ENCODE measurements at regions not wholly inside any gene's neighbourhood (a gene's known extent, or its start where the extent isn't known, plus 50 kb on each side); places are given as distances from the start of the nearest gene placed in this dataset.
A peak's percentile ranks its signal among the peaks of the same experiment; 100 is the strongest.
"Not testable (repeated sequence)": the region's sequence is repeated elsewhere in the genome, so short reads cannot be mapped to it uniquely, and the experiment has no call there.

DNA sequence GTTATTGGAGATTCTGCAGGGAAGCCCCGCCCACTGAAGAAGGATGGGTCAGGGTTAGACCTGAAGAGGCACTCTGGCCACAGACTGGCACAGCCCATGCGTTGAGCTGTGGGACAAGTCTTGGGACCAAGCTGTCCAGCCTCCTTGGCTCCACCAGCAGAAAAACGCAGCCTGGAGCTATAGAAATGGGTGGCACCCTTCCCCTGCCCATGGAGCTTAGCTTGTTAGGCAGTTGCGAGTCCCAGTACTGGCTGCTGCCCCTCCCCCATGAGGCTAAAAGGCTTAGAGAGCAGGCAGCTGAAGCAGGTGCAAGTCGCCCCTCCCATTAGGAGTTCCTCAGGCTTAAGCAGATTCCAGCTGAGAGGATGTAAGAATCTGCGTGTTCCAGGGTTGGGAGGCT, 1124.0 kb upstream of the TMEM132C start:
- DNase-seq (ENCODE audit: low spot score), result no peak

DNA sequence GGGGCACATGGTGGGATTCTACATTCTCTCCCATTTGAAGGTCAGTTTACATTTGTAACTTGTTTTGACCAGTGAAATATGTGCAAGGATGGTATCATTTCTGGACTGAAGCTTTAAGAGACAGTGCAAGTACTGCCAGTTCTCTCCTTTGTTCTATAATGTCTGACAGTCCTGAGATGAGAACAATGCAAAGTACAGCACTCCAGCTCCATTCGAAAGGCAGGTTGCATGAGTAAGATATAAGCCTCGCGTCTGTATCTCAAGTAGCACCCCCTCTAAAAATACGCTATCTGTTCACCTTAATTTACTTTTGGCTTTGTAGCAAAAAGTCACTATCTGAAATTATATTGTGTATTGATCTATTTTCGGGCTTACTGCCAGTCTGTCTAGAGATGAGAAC, 1122.2 kb upstream of the TMEM132C start:
- no peak for DNase-seq (ENCODE audit: low spot score)

DNA sequence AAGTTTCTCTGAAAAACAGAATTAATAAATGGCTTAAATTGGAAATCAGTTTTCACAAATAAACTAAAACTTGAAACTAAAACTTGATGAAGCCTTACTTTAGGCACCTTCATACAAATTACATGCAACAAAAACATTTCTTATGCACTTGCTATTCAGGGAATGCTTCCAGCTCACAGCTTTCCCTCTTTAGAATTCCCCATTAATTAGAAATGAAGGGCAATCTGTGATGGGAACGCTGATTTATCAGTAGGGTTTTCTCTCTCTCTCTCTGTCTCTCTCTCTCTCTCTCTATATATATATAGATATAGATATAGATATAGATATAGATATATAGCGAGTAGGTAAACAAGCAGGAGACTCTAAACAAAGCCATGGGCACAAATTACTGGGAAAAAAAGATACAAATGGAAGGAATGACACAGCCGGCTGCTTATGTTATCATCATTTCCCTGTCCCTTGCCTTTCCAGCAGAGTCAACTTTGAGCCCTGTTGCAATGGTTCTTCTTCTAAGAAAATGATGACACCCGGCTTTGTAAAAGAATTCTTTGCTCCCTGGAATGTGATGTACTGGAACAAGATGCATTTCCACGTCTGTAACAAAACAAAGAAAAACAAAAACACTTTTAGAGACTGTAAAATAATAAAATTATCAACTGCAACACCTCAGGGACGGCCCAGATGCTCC, 1121.6 kb upstream of the TMEM132C start:
- DNase-seq (ENCODE audit: low spot score), result no peak

DNA sequence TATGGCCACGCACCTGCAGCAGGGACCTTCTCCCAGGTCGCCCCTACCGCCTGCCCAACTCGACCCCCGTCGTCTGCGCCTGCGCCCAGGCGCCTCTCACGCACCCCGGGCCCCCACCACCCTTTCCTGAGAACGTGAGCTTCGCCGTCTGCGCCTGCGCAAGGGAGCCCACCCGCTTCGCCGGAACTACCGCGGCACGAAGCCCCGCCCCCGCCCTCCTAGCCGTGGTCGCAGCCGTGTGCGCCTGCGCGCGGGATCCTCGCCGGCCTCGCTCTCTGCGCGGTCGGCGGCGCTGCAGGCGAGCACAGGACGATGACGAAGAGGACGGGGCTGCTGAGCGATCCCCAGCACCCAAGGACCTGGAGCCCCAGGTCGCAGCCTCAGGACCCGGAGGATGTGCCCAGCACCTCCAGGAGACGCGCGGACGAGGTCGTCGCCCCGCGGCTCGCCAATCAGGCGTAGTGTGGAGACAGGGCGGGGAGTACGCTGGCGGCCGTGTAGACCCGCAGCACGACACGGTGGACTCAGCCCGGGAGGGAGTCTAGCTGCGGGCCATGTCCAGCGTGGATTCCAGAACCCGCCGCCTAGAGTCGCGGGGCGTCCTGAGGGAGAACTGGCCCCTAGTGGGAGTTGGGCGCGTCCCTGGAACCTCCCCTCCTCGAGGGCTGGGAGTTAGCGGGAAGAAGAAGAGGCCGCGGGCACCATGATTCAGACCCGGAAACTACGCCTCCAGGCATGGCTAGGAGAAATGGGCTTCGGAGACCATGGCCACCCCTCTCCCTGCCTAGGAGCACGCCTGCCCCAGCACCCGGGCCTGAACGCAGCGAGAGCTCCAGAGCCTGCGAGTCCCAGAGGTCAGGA, 1120.8 kb upstream of the TMEM132C start:
- DNase-seq (ENCODE audit: low spot score), result peak; percentile 68

DNA sequence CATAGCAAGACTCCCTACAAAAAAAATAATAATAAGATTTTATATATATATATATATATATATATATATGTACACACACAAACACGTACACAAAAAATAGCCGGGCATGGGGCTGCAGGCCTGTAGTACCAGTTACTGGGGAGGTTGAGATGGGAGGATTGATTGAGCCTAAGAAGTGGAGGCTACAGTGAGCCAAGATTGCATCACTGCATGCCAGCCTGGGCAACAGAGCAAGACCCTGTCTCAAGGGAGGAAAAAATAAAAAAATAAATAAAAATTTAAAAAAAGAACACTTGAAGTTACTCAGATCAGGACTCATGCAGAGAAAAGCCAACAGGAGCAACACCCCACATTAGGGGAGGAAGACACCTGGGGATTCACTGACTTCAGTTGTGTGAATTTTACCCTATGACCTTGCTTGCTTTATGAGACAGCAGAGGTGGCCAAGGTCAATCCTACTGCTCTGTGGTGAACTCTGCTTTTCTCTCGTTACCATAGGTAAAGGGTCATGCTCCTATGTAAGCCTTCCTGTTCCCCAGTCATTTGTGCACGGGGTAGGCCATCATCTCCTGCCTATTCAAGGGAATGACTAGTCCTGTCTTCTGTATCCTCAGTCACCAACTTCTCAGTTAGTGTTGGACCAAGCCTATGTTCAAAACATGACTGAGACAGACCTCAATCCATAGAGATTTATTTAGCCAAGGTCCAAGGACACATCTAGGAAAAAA, 1119.8 kb upstream of the TMEM132C start:
- no peak for DNase-seq (ENCODE audit: low spot score)

DNA sequence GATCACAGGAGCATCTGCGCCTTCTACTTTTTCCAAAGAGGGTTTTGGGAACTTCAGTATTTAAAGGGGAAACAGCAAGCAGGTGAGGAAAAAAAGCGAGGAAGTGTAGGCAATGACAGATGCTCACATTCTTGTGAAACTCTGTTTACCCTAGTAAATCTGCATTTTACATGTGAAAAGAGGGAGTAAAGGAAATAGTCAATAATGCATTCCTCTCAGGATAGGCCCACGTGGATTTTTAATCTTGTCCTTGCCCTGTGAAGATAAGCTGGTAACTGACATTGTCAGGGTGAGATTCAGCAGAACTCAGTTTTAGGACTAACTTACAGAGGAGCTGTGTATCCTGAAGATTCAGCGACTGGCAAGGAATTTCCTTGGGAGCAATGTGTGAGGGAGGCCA, 1119.2 kb upstream of the TMEM132C start:
- no peak for DNase-seq (ENCODE audit: low spot score)

DNA sequence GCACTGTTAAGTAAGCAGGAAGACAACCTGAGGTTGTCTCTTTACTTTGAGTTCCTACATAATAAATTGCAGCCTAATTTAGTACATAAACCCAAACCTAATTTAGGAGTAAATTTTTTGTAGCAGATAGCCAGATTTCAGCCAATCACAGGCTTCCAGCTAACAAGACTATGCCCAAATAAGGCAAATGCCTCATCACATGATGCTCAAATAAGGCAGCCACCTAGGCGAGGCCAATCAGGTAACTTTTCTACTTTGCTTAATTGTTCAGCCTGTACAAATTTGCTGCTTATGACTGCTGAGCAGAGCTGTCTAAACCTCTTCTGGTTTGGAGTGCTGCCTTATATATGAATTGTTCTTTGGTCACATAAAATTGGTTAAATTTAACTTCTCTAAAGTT, 1118.7 kb upstream of the TMEM132C start:
- no peak for DNase-seq (ENCODE audit: low spot score)

DNA sequence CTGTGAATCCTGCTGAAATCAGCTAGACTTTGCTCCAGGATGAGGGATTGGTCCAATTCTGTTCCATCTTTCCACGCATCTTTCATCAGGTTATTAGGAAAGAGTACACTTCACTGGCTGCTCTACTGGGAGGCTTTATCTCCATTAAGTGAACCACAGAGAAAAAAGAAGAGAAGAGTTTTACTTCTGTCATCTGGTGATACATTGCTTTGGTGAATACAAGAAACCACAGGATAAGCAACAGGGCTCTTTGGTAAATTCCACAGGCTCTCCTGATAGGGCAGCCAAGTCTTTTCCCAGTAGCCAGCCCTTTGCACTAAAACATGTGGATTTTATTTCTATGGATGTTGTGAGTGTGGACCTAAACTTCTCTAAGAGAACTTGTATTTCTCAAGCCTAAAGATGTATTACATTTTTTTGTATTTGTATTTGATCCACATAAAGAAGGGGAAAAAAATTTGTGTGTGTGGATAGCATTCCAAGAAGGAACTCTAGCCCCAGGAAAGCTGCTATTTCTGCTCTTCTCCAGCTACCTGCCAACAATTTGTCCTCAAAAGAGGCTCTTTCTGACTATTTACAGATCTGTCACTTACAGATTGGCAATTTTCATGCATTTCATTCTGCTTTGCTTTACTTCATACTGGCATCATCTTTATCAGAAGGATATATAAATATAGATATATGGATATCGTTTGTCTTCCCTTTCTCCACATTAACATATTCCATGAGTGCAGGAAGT, 1117.6 kb upstream of the TMEM132C start:
- no peak for DNase-seq (ENCODE audit: low spot score)

DNA sequence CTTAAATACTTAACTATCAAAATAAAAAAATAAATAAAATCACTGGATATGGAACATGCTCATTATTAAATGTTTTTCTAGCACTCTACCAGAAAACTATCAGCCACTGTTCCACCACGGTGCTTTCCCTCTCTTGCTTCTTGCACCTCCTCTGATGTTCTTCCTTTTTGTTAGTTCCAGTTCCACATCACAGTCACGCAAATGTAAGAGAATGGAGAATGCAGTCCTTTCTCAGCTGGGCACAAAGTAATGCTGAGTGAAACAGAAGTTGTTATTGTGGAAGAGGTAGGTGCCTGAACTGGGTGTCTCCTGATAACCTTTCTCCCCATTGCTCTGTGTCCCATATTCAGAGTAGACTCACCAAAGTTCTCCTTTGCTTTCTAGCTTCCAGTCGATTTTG, 1116.9 kb upstream of the TMEM132C start:
- DNase-seq (ENCODE audit: low spot score), result no peak

DNA sequence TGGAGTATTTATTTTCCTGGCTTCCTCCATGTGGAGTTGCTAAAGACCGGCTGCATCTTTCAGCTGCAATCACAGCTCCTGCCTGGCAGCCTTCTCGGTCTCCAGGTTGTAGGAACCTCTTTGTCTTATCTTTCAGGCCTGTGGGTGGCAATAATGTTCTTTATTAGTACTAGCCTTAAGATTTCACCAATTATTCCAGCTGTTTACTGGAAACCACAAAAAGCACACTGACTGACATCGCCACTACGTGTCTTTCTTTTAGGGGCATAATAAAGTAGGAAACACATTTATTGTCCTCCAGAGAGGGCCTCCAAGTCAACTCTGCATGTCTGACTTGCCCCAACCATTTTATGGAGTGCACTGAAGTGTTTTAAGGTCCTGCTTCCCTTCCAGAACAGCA, 1116.5 kb upstream of the TMEM132C start:
- no peak for DNase-seq (ENCODE audit: low spot score)

DNA sequence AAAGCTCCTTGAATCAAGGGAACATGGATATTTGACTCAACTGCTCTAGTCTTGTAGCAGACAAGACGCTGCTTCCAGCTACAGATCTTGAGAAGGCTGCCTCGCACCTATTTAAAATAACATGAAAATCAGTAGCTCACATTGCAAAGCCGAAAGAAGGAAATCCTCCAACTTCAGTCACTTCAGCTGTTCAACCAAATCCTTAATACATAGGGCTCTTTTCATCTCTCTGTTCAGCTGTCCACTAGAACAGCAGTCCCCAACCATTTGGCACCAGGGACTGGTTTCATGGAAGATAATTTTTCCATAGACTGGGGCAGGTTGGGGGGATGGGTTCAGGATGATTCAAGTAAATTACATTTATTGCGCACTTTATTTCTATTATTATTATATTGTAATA, 1116.0 kb upstream of the TMEM132C start:
- DNase-seq (ENCODE audit: low spot score), result no peak

DNA sequence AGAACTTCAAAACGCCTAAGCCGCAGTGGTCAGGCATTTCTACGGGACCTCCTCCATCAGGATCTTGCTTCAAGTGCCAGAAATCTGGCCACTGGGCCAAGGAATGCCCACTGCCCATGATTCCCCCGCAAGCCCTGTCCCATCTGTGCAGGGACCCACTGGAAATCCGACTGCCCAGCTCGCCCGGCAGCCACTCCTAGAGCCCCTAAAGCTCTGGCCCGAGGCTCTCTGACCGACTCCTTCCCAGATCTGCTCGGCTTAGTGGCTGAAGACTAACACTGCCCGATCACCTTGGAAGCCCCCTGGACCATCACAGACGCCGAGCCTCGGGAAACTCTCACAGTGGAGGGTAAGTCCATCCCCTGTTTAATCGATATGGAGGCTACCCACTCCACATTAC, 1113.0 kb upstream of the TMEM132C start:
- DNase-seq (ENCODE audit: low spot score), result no peak

DNA sequence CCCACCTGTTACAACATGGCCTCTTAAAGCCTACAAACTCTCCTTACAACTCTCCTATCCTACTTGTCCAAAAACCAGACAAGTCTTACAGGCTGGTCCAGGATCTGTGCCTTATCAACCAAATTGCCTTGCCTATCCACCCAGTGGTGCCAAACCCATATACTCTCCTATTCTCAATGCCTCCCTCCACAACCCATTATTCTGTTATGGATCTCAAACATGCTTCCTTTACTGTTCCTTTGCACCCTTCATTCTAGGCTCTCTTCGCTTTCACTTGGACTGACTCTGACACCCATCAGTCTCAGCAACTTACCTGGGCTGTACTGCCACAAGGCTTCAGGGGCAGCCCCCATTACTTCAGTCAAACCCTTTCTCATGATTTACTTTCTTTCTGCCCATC, 1112.1 kb upstream of the TMEM132C start:
- not testable (repeated sequence) for DNase-seq (ENCODE audit: low spot score)

DNA sequence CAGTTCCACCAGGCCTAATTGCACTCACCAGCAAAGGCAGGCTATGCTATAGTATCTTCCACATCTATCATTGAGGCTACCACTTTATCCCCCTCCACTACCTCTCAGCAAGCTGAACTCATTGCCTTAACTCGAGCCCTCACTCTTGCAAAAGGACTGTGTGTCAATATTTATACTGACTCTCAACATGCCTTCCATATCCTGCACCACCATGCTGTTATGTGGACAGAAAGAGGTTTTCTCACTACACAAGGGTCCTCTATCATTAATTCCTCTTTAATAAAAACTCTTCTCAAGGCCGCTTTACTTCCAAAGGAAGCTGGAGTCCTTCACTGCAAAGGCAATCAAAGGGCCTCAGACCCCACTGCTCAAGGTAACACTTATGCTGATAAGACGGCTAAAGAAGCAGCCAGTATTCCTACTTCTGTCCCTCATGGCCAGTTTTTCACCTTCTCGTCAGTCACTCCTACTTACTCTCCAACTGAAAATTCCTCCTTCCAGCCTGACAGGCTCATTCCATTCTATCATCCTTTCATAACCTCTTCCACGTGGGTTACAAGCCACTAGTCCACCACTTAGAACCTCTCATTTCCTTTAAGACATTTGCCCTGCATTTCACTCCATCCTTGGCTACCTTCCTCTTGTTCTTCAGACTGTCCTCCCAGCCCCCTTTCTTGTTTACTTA, 1110.9 kb upstream of the TMEM132C start:
- DNase-seq (ENCODE audit: low spot score), result not testable (repeated sequence)

DNA sequence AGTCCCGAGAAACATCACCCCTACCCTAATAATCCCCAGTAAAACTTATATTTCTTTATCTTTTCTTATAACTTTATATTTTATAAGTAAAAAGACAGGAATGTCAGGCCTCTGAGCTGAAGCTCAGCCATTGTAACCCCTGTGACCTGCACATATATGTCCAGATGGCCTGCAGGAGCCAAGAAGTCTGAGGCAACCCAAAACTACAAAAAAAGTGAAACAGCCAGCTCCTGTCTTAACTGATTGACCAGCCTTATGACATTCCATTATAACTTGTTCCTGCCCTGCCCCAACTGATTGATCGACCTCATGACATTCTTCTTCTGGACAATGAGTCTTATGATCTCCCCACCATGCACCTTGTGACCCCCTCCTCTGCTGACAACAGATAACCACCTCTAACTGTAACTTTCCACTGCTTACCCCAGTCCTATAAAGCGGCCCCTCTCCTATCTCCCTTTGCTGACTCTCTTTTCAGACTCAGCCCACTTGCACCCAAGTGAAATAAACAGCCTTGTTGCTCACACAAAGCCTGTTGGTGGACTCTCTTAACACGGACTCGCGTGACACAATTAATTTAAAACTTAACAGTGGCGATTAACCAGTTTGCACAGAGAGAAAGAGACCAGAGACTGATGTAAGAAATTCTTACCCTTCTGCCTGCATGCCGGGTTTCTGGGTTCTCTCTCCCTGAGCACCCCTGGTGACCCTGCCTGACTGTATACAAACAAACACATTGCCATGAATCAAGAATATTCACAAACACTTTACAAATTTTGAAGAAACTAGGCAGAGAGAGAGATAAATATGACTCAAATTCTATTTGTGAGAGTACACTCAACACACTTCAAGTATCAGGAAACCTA, 1109.2 kb upstream of the TMEM132C start:
- DNase-seq (ENCODE audit: low spot score), result not testable (repeated sequence)

DNA sequence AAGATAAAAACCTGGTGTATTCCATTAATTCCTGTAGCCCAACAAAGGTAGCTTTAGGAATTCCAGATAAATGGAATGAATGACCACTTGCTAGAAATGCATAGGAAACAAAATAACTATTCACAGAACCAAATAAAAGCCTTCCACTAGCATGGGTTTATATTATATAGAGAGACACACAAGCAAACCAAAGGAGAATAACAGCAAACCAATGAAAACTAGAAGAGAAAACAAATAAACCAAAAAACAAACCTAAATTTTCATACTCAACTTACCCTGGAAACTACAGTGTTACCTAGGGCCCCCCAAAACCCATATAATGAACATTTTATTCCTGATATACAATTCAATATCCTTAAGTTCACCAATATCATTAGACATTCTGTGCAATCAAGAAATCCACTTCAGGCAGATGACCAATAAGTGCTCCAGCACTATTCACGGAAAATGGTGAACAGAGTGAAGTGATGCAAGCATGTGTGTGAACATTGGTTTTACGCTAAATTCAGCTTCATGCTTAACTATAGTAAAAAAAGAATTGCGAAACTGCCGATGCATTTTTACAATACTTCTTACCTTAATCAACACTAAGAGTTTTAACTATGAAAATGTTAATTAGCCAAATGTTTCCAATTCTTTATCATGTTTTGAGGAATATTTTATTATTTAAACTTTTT, 1108.4 kb upstream of the TMEM132C start:
- DNase-seq (ENCODE audit: low spot score), result no peak

DNA sequence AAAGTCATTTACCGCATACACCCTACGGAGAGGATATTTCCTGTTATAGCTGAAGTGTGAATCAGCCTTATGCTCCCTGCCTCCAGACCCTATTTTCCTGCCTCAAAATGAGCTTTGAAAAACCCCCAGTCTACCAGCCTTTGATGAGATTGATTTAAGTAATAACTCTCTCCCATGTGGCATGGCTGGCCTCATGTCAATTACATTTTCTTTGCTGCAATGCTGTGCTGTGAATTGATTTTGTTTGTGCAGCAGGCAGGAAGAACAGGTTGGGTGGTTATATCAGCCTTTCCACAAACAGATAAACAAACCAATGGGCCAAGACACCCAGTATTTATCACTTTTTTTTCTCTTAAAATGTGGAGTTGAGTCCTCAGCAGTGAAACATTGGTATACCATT, 1105.5 kb upstream of the TMEM132C start:
- DNase-seq (ENCODE audit: low spot score), result no peak

DNA sequence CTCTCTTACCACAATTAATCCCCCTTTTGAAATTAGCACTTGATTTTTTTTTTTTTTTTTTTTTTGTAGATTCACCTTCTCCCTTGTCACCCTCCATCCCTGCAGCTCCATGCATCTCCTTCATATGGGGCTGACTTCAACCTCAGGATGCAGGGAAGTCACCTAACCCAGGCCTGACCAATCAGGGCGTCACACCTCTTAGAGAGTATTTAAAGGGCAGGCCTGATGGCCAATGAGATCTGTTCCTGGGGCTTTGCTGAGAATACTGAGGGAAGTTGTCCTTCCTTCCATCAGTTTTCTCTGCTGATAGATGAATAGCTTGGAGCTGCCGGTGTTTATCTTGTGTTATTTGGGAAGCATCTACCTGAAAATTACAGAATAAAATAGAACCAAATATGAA, 1104.7 kb upstream of the TMEM132C start:
- DNase-seq (ENCODE audit: low spot score), result no peak

DNA sequence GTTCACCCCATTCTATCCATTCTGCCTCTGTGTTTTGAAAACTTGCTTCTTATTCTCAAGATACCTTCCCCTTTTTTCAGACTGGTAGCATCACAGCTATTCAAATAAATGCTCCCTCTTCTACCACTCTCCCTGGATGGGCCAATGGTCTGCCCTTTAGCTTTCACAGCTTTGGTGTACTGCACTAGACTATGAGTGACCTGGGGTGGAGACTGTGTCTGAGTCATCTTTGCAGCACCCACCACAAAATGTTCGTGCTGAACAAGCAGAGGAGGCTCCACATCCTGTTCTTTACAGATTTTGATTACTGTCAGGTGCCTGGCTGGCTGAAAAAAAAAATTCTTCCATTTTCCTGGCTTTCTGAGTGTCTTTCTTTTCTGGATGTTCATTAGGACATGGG, 1104.1 kb upstream of the TMEM132C start:
- DNase-seq (ENCODE audit: low spot score), result peak; percentile 75
